Keratinocyte (primary cell): ENCODE measurements at regions not wholly inside any gene's neighbourhood (a gene's known extent, or its start where the extent isn't known, plus 50 kb on each side); places are given as distances from the start of the nearest gene placed in this dataset.

ENCODE experiments used
- EZH2 ChIP-seq: IDR thresholded peaks from one replicate; pipeline ENCODE4 v1.6.1; 2012; ENCODE audit warnings: inconsistent platforms, mild to moderate bottlenecking, low read length, moderate library complexity
- TF ChIP-seq, protein P1 (sequence below), 3 experiments: IDR thresholded peaks in 1 of 3; conservative IDR thresholded peaks in 1 of 3; optimal IDR thresholded peaks in 1 of 3; 2 replicates in 2 of 3; 3 replicates in 1 of 3; pipeline versions ENCODE3 to v1.5.1; 2011; ENCODE audit warnings: low read length in 3 of 3, mild to moderate bottlenecking in 3 of 3, moderate library complexity in 2 of 3, control low read depth in 1 of 3, inconsistent platforms in 1 of 3; ENCODE audit not compliant: insufficient read depth in 2 of 3; ENCODE audit errors: extremely low read depth in 1 of 3

DNA sequence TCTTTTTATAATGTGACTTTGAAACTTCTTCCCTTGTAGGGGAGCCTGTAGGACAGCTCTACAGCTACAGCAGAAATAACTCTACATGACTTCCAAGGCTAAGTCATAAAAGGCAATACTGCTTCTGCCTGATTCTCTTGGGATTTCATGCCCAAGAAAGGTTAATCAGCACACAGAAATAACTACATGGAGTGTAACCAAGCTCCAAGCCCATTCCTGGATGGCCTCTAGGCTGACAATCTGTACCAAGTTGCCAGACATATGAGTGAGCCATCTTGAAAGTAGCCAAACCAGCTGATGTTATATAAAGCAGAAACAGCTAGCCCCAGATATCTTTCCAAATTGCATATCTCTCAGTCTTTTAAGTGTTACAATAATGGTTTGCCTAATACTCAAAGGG lies 75.8 kb upstream of the OSTN start:
- TF ChIP-seq, protein P1, sequence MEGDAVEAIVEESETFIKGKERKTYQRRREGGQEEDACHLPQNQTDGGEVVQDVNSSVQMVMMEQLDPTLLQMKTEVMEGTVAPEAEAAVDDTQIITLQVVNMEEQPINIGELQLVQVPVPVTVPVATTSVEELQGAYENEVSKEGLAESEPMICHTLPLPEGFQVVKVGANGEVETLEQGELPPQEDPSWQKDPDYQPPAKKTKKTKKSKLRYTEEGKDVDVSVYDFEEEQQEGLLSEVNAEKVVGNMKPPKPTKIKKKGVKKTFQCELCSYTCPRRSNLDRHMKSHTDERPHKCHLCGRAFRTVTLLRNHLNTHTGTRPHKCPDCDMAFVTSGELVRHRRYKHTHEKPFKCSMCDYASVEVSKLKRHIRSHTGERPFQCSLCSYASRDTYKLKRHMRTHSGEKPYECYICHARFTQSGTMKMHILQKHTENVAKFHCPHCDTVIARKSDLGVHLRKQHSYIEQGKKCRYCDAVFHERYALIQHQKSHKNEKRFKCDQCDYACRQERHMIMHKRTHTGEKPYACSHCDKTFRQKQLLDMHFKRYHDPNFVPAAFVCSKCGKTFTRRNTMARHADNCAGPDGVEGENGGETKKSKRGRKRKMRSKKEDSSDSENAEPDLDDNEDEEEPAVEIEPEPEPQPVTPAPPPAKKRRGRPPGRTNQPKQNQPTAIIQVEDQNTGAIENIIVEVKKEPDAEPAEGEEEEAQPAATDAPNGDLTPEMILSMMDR (optimal IDR thresholded peaks at IDR 0.05 in 1 of 3, IDR thresholded peaks at IDR 0.05 in 1 of 3, conservative IDR thresholded peaks at IDR 0.05 in 1 of 3; ENCODE audit: extremely low read depth in 1 of 3, insufficient read depth in 2 of 3, low read length in 3 of 3) = no peak
- TF ChIP-seq EZH2 = no peak
